A549 (cell line): ENCODE measurements at regions not wholly inside any gene's neighbourhood (a gene's known extent, or its start where the extent isn't known, plus 50 kb on each side); places are given as distances from the start of the nearest gene placed in this dataset.

Source experiments
- CTCF ChIP-seq: fragments of >200 bp; sonication (Bioruptor Twin); formaldehyde crosslinking; IDR thresholded peaks from 3 replicates; pipeline ENCODE4 v1.5.1; 2016
- FOSB ChIP-seq: fragments of 250-450 bp; sonication (Bioruptor Pico); IDR thresholded peaks from 2 replicates; pipeline ENCODE4 v1.5.0; 2020; ENCODE audit warnings: mild to moderate bottlenecking, moderate library complexity
- JUN ChIP-seq, 2 experiments: fragments of >200 bp; sonication (Bioruptor Twin); formaldehyde crosslinking; IDR thresholded peaks; 2 replicates in 1 of 2; 3 replicates in 1 of 2; pipeline ENCODE4 v1.6.1; 2016 to 2017
- KDM1A ChIP-seq: fragments of 200-600 bp; sonication (generic); IDR thresholded peaks from 2 replicates; pipeline ENCODE4 v1.6.1; 2016; ENCODE audit warnings: low read depth, mild to moderate bottlenecking
- MAX ChIP-seq: IDR thresholded peaks from 2 replicates; pipeline ENCODE4 v1.6.1; 2012
- MYC ChIP-seq: IDR thresholded peaks from 2 replicates; pipeline ENCODE4 v1.6.1; 2012; ENCODE audit warnings: mild to moderate bottlenecking, inconsistent platforms, low read length, improper control_type of control experiment, borderline replicate concordance
- POLR2A ChIP-seq: IDR thresholded peaks from 2 replicates; pipeline ENCODE4 v1.6.1; 2012; ENCODE audit warnings: mild to moderate bottlenecking, low read length

- TF ChIP-seq JUN (IDR thresholded peaks at IDR 0.05) (no peak), KDM1A (no peak), MYC (no peak), CTCF (no peak), FOSB (CRISPR knock-in tag) (no peak), POLR2A (no peak), MAX (no peak)
Measured at GRCh38 chr14:76699209-76699938, 61.9 kb upstream of the VASH1 start.
